ENCODE measurements at regions not wholly inside any gene's neighbourhood (a gene's known extent, or its start where the extent isn't known, plus 50 kb on each side); places are given as distances from the start of the nearest gene placed in this dataset.

GRCh38 chr14:22341049-22341448, 248.0 kb downstream of the DAD1 start:
- no peak overlapping the region for H3K4me3 ChIP-seq
- in situ Hi-C loops (cut with MboI; ENCODE audit: low pct_unique_long_range_greater_than_20kb in 2 of 9, low sequenced_read_pairs in 9 of 9, unreplicated experiment in 9 of 9), result no loop called here
- no peaks in the 10 kb centered on the region for H3K4me1 ChIP-seq (replicated peaks in 1 of 2)
- 60 to 95% (median 85%) methylated on average over 1 to 3 of the region's 3 CpGs; no CpG with 5 or more reads in 4 of the 10 experiments for WGBS, 10 experiments
- H3K27ac ChIP-seq, result no peak overlapping the region
- peak in 4 of 8 experiments; percentile 26 to 95 (median 47) for ATAC-seq (replicated peaks in 6 of 8)

GRCh38 chr14:22338917-22339715, 249.9 kb downstream of the DAD1 start:
- in situ Hi-C loops (cut with MboI; ENCODE audit: low pct_unique_long_range_greater_than_20kb in 2 of 9, low sequenced_read_pairs in 9 of 9, unreplicated experiment in 9 of 9), result no loop called here
- H3K27ac ChIP-seq, result no peak overlapping the region
- 5 to 100% (median 70%) methylated on average over 1 to 8 of the region's 8 CpGs for WGBS, 10 experiments
- no peak overlapping the region for H3K4me3 ChIP-seq
- H3K4me1 ChIP-seq (replicated peaks in 1 of 2), result peaks cover 8 to 12% of the 10 kb centered on the region in 2 donors
- ATAC-seq (replicated peaks in 6 of 8), result peak in 5 of 8 experiments; percentile 26 to 82 (median 52)

GRCh38 chr14:22338381-22338780, 250.6 kb downstream of the DAD1 start:
- Histone ChIP-seq H3K27ac (no peak overlapping the region), H3K4me1 (replicated peaks in 1 of 2) (peaks cover 16 to 19% of the 10 kb centered on the region in 2 donors), H3K4me3 (no peak overlapping the region)
- no peak for ATAC-seq (replicated peaks in 6 of 8)
- in situ Hi-C loops (cut with MboI; ENCODE audit: low pct_unique_long_range_greater_than_20kb in 2 of 9, low sequenced_read_pairs in 9 of 9, unreplicated experiment in 9 of 9), result no loop called here
- whole genome bisulfite sequencing, 10 experiments, result 56 to 100% (median 92%) methylated on average over 2 to 4 of the region's 5 CpGs; no CpG with 5 or more reads in 2 of the 10 experiments

- in situ Hi-C loops (cut with MboI; ENCODE audit: low pct_unique_long_range_greater_than_20kb in 2 of 9, low sequenced_read_pairs in 9 of 9, unreplicated experiment in 9 of 9), result no loop called here
- WGBS, 10 experiments, result 77 to 100% (median 80%) methylated on average over 1 to 2 of the region's 3 CpGs; no CpG with 5 or more reads in 7 of the 10 experiments
- peaks cover 19 to 24% of the 10 kb centered on the region in 2 donors for H3K4me1 ChIP-seq (replicated peaks in 1 of 2)
- H3K4me3 ChIP-seq, result no peak overlapping the region
- no peak for ATAC-seq (replicated peaks in 6 of 8)
- H3K27ac ChIP-seq, result no peak overlapping the region
These were observed 251.1 kb downstream of the DAD1 start for GRCh38 chr14:22337938-22338337.

GRCh38 chr14:22337521-22337920, 251.5 kb downstream of the DAD1 start:
- Histone ChIP-seq H3K27ac (no peak overlapping the region), H3K4me1 (replicated peaks in 1 of 2) (peaks cover 23 to 28% of the 10 kb centered on the region in 2 donors), H3K4me3 (no peak overlapping the region)
- 40 to 90% (median 60%) methylated on average over 1 of the region's 1 CpG; no CpG with 5 or more reads in 7 of the 10 experiments for WGBS, 10 experiments
- in situ Hi-C loops (cut with MboI; ENCODE audit: low pct_unique_long_range_greater_than_20kb in 2 of 9, low sequenced_read_pairs in 9 of 9, unreplicated experiment in 9 of 9), result no loop called here
- no peak for ATAC-seq (replicated peaks in 6 of 8)

DNA sequence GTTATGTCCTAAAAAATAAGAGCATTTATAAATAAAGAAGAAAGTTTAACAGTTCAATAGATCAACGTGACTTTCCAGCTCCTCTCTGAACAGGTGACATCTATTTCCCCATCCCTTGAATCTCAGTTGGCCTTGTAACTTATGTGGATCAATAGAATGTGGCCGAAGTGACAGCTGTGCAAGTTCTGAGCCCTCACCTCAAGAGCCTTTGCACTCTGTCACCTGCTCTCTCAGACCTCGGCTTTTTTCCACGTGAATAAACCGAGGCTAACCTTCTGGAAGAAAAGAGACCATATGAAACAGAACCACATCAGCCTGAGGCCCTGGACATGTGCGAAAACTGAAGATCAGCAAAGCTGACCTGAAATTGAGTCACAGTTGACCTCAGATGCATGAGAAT, 253.0 kb downstream of the DAD1 start:
- H3K27ac ChIP-seq, result no peak overlapping the region
- H3K4me3 ChIP-seq, result no peak overlapping the region
- H3K4me1 ChIP-seq (replicated peaks in 1 of 2), result peaks cover 33 to 36% of the 10 kb centered on the region in 2 donors
- in situ Hi-C loops (cut with MboI; ENCODE audit: low pct_unique_long_range_greater_than_20kb in 2 of 9, low sequenced_read_pairs in 9 of 9, unreplicated experiment in 9 of 9), result no loop called here
- WGBS, 10 experiments, result 48 to 100% (median 89%) methylated on average over 1 to 6 of the region's 6 CpGs; no CpG with 5 or more reads in 1 of the 10 experiments
- no peak for ATAC-seq (replicated peaks in 6 of 8)

- in situ Hi-C loops (cut with MboI; ENCODE audit: low pct_unique_long_range_greater_than_20kb in 2 of 9, low sequenced_read_pairs in 9 of 9, unreplicated experiment in 9 of 9), result no loop called here
- Histone ChIP-seq H3K4me1 (replicated peaks in 1 of 2) (peaks cover 33 to 36% of the 10 kb centered on the region in 2 donors), H3K4me3 (no peak overlapping the region), H3K27ac (peak overlapping the region in 1 of 2 donors; percentile 27)
- WGBS, 10 experiments, result 20 to 86% (median 67%) methylated on average over 1 to 3 of the region's 4 CpGs; no CpG with 5 or more reads in 6 of the 10 experiments
- ATAC-seq (replicated peaks in 6 of 8), result no peak
These were observed 254.4 kb downstream of the DAD1 start for GRCh38 chr14:22334627-22335026.

DNA sequence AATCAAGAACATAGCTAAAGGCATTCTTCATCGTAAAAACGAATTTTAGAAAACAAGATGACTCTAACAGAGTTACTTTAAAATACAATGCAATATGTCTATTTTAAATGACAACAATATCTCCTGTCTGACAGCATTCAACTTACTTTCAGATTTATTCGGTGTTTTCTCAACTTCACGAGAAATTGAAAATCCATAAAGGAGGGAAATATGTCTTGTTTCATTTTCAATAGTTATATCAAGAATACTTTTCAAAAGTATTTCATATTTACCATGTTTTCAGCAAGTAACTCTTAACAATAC, 254.8 kb downstream of the DAD1 start:
- WGBS, 10 experiments, result 8 to 70% (median 31%) methylated on average over 2 to 4 of the region's 4 CpGs
- in situ Hi-C loops (cut with MboI; ENCODE audit: low pct_unique_long_range_greater_than_20kb in 2 of 9, low sequenced_read_pairs in 9 of 9, unreplicated experiment in 9 of 9), result no loop called here
- H3K4me1 ChIP-seq (replicated peaks in 1 of 2), result peaks cover 33 to 36% of the 10 kb centered on the region in 2 donors
- ATAC-seq (replicated peaks in 6 of 8), result no peak
- no peak overlapping the region for H3K4me3 ChIP-seq
- H3K27ac ChIP-seq, result peak overlapping the region in 1 of 2 donors; percentile 27

DNA sequence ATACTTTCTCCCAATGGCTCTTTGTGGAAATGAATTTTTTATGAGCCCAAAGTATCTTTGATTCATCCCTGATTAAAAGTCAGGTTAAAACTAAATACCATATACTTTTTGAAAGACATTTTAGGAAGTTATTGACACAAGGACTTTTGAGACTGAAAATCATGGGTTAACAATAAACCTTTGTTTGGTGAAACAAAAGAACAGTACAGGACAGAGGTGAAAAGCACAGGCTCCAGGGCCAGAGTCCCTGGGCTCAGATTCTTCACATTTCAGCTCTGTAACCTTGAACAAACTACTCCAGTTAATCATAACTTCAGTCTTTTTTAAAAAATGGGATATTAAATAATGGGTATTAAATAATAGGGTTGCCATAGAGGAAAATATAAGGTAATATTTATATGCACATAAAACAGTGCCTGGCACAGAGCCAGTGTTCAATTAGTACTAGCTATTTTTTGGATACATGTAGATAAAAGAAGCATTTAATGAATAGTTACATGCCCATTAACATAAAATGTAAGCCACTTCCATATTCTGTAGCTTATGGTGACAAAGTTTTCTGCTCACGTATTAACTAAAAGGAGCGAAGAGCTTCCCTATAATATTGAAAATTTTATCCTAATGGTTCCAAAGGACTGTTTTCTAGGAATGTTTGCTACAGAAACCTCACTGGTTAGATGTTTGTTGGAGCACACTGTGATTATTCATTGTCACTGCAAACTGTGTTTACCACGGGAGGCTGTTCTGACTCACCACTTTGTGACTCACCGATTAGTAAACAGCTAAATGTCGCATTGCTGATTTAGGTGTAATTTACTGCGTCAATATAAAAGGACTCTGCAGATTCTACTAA, 255.4 kb downstream of the DAD1 start:
- peak; percentile 56 to 77 (median 70) for ATAC-seq (replicated peaks in 6 of 8)
- H3K27ac ChIP-seq, result peak overlapping the region; percentile 31 to 48
- WGBS, 10 experiments, result 0 to 56% (median 22%) methylated on average over 1 to 6 of the region's 6 CpGs
- H3K4me3 ChIP-seq, result no peak overlapping the region
- peaks cover 33 to 36% of the 10 kb centered on the region in 2 donors for H3K4me1 ChIP-seq (replicated peaks in 1 of 2)
- in situ Hi-C loops (cut with MboI; ENCODE audit: low pct_unique_long_range_greater_than_20kb in 2 of 9, low sequenced_read_pairs in 9 of 9, unreplicated experiment in 9 of 9), result no loop called here

- peak; percentile 70 to 91 (median 88) for ATAC-seq (replicated peaks in 6 of 8)
- H3K4me1 ChIP-seq (replicated peaks in 1 of 2), result peaks cover 33 to 36% of the 10 kb centered on the region in 2 donors
- in situ Hi-C loops (cut with MboI; ENCODE audit: low pct_unique_long_range_greater_than_20kb in 2 of 9, low sequenced_read_pairs in 9 of 9, unreplicated experiment in 9 of 9), result no loop called here
- peak overlapping the region in 1 of 2 donors; percentile 48 for H3K27ac ChIP-seq
- H3K4me3 ChIP-seq, result no peak overlapping the region
- WGBS, 10 experiments, result 0 to 45% (median 14%) methylated on average over 1 to 2 of the region's 2 CpGs; no CpG with 5 or more reads in 1 of the 10 experiments
These were observed 256.2 kb downstream of the DAD1 start for GRCh38 chr14:22332686-22333421.

- no peak for ATAC-seq (replicated peaks in 6 of 8)
- Histone ChIP-seq H3K4me3 (no peak overlapping the region), H3K4me1 (replicated peaks in 1 of 2) (peaks cover 27% of the 10 kb centered on the region in 2 donors), H3K27ac (no peak overlapping the region)
- WGBS, 10 experiments, result 0 to 50% (median 20%) methylated on average over 1 to 3 of the region's 3 CpGs; no CpG with 5 or more reads in 4 of the 10 experiments
- in situ Hi-C loops (cut with MboI; ENCODE audit: low pct_unique_long_range_greater_than_20kb in 2 of 9, low sequenced_read_pairs in 9 of 9, unreplicated experiment in 9 of 9), result no loop called here
These were observed 259.7 kb downstream of the DAD1 start for GRCh38 chr14:22329371-22329770.

GRCh38 chr14:22325676-22326400, 263.2 kb downstream of the DAD1 start:
- H3K4me3 ChIP-seq, result no peak overlapping the region
- no peak for ATAC-seq (replicated peaks in 6 of 8)
- WGBS, 10 experiments, result 0 to 92% (median 56%) methylated on average over 2 of the region's 2 CpGs; no CpG with 5 or more reads in 3 of the 10 experiments
- H3K4me1 ChIP-seq (replicated peaks in 1 of 2), result no peaks in the 10 kb centered on the region
- in situ Hi-C loops (cut with MboI; ENCODE audit: low pct_unique_long_range_greater_than_20kb in 2 of 9, low sequenced_read_pairs in 9 of 9, unreplicated experiment in 9 of 9), result no loop called here
- no peak overlapping the region for H3K27ac ChIP-seq
